ENCODE measurements at regions not wholly inside any gene's neighbourhood (a gene's known extent, or its start where the extent isn't known, plus 50 kb on each side); places are given as distances from the start of the nearest gene placed in this dataset.
"Not testable (repeated sequence)": the region's sequence is repeated elsewhere in the genome, so short reads cannot be mapped to it uniquely, and the experiment has no call there.

DNA sequence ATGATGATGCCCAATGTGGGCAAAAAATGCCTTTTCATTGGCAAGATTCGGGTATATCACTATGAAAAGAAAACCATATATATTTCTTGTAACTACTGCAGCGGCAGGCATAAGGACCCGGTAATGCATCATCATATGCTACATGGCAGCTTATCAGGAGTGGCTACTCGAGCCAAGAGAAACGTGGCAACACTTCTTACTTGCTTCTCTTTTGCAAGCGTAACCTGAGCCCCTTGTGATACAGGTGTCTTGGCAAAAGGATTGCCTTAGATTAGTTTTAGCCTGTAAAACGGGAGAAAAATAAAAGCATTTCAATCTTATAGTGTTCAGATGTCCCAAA lies 280.3 kb downstream of the SPRY1 start:
- DNase-seq: no peak

DNA sequence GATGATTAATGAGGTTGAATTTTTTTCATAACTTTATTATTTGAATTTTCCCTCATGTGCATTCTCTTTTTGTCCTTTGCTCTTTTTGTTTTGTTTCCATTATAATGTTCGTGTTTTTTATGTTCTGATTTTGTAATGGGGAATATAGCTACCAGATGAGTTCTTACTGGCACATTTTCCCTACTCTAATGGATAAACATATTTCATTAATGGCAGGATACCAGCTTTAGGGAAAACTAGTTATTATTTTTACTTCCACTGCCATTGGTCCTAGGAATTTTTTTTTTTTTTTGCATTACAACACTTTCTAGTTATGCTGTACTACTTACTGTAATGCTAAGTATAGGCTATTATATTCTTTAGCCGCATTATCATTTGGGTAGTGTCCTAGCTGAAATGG lies 286.3 kb downstream of the SPRY1 start:
- DNase-seq: no peak

DNA sequence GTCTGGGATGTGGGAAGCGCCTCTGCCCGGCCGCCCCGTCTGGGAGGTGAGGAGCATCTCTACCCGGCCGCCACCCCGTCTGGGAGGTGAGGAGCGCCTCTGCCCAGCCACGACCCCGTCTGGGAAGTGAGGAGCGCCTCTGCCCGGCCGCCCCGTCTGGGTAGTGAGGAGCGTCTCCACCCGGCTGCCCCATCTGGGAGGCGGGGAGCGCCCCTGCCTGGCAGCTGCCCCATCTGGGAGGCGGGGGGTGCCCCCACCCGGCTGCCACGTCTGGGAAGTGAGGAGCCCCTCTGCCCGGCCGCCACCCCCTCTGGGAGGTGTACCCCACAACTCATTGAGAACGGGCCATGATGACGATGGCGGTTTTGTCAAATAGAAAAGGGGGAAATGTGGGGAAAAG lies 288.3 kb downstream of the SPRY1 start:
- DNase-seq: not testable (repeated sequence)

DNA sequence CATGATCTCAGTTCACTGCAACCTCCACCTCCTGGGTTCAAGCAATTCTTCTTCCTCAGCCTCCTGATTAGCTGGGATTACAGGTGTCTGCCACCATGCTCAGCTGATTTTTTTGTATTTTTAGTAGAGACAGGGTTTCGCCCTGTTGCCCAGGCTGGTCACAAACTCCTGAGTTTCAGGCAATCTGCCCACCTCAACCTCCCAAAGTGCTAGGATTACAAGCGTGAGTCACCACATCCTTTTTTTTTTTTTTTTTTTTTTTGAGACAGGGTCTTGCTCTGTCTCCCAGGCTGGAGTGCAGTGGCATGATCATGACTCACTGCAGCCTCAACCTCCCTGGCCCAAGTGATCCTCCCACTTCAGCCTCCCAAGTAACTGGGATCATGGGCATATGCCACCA lies 298.9 kb downstream of the SPRY1 start:
- DNase-seq: not testable (repeated sequence)

DNA sequence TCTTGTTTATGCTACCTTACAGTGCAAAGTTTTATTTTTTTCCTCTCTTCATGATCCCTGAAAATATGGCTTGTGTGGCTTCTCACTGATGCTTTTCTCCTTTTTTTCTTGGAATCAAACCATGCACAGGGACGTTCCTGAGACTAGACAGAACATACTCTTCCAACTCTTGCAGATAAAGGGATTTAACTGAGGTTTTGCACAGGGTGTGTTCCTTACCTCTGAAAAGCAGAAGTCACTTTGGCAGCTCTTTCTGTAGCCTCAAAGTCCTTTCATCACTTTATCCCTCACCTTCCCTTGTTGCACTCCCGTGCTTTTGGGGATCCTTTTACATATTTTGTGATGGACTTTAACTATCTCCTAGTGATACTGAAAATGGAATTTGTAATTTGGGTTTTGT lies 300.1 kb downstream of the SPRY1 start:
- DNase-seq: no peak

DNA sequence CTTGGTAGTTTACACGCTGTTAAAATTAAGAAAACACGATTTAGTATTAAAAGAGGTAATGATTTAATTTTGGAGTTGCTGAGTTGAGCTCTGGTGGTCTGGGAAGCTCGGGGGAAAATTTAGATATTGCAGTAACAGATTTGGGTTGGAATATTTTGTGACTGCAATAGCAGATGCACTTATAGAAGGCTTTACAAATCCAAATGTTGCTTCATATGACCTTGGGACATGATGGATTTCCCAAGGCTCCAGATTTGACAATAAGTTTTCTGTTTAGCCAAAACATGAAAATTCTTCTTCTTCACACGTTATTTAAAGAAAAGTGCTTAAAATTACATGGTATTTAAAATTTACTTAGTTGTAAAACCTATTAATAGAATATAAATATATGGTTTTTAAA lies 302.0 kb downstream of the SPRY1 start:
- no peak for DNase-seq

DNA sequence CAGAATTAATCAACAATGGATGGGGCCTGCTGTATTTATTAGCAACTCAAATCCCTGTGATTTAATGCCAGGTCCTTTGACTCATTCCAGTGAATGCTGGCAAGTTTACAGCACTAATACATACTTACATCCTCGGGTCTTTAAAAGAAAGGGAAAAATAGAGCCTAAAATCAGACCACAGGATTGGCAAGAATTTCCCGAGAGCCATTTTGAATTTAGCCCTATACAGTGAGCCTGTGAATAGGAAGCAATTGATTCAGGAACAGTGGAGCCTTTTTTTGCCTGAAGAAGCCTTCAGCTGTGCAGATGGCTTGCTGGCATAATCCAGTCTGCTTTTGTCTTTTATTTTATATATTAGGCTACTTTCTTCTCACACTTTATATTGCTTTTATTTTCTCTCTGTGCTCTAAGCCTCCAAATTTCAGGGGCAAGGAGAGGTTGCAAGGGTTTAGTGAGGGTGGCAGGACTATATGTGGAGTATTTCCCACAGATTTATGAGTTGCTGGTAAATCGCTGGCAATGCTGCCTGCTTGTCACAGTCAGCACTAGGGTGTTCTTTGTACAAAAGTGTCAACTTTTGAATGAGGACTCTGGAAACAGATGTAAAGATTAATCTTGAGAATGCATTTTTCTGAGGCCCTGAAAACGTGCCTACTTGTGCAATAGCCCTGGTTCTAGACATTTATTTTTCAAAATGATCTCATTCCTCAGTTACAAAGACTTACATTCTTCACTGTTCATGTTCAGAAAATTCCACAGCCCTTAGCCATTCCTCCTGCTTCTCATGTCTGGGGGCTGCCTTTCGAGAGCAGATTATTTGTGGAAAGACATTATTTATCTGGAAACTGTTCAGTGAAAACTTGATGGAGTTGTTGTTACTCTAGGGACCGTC lies 303.5 kb downstream of the SPRY1 start:
- peak in 7 of 14 donors; percentile 2 to 29 (median 8) for DNase-seq

DNA sequence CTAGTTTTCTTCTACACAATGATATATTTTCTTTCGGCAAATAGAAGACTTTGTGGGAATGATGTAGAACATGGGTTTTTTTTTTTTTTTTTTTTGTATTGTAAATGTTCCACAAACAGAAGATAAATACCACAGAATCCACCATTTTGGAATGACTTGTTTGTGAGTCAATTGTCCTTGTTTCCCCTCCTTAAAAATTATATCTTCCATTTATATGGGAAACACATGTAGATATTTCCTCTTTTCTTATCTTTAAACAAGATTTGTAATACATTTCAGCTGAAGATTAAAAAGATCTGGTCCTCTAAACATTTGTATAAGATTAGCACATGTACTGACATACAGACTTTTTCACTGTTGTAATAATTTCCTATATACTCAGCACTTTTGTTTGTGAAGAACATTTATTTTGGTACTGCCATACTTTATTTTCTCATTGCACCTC lies 304.6 kb downstream of the SPRY1 start:
- no peak for DNase-seq

DNA sequence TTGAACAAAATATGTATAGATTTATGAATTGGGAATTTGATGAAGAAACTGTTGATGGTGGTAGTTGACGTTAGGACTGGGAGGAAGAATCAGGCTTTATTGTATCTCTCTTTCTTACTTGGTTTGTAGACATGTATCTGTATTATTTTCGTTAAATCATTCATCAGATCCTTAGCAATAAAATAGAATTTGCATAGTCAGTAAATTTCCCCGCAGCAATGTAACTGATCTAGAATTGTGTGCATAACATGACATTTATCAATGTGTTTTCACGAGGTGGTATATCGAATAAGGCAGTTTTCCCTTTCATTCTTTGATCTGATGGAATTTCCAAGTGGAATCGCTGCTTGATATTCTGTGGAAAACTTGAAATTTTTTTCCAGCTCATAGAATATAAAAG lies 308.8 kb downstream of the SPRY1 start:
- no peak for DNase-seq

DNA sequence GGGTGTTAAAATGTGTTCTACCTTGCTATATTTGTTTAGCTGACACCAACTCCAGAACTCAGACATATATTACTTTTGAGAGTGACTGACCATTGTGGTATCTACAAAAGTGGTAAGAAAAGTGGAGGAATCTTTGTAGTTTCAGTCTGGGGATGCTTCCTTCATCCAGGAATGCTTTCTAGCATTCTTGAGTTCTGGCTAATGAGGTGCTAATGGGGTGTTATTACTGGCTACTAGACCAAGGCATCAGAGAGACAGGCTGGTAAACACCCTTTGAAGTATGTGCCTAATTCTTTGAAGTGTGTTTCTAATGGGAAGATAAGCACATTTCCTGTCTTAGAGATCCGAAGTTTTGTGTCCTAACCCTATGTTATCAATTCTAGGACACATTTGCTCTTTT lies 310.4 kb downstream of the SPRY1 start:
- DNase-seq: no peak

DNA sequence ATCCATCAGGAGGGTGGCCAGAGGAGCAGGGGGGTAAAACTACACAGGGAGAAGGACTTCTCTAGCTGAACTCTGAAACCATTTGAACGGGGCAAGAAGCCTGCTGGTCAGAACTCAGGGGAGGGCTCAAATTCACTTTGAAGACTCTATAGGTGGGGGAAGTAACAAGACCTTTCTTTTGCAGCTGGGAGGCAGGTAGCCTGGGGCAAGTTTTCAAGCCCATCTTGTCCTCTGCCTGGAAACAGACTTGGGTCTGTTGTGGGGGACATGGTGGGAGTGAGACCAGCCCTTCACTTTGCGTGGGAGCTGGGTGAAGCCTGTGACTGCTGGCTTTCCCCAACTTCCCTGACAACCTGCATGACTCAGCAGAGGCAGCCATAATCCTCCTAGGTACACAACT lies 312.3 kb downstream of the SPRY1 start:
- no peak for DNase-seq

DNA sequence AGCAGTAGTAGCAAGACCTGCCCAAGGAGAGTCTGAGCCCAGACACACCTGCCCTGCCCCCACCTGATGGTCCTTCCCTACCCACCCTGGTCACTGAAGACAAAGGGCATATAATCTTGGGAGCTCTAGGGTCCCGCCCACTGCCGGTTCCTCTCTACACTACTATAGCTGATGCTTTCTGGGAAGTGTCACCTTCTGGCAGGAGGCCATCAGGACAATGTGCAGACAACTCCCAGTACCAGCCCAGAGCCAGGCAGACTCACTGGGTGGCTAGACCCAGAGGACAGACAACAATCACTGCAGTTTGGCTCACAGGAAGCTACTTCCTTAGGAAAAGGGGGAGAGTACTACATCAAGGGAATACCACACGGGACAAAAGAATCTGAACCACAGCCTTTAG lies 312.7 kb downstream of the SPRY1 start:
- no peak for DNase-seq

DNA sequence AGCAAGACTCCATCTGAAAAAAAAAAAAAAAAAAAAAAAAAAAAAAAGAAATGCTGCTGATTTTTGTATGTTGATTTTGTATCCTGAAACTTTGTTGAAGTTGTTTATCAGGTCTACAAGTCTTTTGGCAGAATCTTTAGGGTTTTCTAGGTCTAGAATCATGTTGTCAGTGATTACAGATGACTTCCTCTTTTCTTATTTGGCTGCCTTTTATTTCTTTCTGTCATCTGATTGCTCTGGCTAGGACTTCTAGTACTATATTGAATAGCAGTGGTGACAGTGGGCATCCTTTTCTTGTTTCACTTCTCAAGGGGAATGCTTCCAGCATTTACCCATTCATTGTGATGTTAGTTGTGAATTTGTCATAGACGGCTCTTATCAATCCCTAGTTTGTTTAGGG lies 334.4 kb downstream of the SPRY1 start:
- no peak for DNase-seq

DNA sequence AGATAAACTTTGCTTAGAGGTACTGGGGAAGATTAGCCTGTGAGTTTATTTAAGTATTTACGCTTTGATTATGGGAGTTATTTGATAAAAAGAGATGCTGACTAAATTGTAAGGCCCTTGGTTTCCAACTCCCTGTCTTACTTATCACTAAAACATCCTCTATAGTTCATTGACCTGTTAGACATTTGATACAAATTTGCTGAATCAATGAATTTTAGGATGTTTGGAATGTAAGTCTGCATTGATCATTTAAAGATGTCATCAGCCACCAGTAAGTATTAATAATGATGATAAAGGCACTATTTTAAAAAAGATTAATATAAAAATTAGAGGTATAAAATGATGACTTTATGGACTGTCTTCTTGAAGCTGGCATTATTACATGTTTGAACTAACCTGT lies 340.6 kb downstream of the SPRY1 start:
- no peak for DNase-seq

DNA sequence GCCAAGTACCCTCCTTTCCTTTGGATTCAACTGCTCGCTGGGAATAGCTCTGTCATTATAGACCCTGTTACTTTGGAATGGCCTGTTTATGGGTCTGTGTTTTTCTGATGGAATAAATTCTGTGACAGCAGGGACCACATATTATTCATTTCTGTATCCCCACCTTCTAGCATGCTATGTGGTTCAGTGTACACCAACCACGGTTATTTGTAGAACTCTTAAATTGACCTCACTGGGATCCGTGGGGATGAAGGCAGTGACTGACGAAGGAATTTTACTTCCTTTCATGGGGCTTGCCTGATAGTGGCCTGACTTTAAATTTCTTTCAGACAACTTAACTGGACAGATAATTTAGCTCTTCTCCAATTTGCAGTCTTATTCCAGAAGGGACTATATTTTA lies 343.2 kb downstream of the SPRY1 start:
- no peak for DNase-seq

DNA sequence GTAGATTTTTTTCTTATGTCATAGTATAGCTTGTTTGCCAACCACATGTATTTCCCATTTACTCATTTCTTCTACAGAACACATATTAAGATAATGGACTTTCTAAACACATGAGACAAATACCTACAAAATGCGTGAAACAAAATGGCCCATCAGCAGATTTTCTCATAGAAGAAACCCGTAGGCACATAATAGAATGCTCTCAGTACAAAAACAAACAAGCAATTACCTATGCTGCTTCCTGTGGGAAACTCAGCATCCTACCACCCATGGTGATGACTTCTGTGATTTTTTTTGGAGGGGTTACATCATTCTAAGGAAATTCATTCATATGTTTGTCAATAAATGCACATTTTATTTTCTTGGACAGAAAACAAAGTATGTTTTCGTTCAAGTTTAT lies 343.6 kb downstream of the SPRY1 start:
- no peak for DNase-seq

DNA sequence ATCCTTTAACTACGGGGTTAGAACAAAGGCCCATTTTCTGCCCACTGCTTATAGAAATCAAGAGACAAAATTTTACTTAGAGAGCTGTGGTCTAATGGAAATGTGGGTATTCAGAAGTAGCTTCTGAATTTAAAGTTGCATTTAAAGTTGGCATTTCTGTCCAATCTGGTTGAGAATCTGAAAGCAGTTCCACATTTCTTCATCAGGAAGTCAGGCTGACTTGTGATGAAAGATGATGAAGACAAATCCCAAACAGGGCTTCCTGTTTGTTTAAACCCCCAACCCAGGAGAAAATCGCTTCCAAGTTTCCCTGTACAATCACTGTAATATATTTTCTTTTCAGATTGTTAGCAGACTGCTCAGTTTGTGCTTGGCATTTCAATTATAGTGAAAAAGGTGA lies 345.3 kb downstream of the SPRY1 start:
- no peak for DNase-seq

DNA sequence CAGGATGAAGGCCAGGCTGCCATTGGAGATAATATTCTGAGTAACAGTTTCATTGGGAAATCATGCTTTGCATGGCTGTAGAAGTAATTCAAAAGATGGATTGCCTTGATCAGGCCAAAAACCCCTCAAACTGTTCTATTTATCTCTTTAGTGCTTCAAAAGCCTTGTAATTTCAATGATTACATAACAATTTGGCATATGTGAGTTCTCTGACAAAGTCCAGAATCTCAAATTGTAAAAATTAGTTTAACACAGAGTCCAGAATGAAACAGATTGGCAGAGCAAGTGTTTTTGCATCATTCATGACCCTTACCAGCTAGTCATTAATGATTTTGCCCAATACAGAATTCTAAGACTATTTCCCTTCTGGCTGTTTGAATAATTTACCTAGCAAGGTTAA lies 347.3 kb downstream of the SPRY1 start:
- DNase-seq: no peak

DNA sequence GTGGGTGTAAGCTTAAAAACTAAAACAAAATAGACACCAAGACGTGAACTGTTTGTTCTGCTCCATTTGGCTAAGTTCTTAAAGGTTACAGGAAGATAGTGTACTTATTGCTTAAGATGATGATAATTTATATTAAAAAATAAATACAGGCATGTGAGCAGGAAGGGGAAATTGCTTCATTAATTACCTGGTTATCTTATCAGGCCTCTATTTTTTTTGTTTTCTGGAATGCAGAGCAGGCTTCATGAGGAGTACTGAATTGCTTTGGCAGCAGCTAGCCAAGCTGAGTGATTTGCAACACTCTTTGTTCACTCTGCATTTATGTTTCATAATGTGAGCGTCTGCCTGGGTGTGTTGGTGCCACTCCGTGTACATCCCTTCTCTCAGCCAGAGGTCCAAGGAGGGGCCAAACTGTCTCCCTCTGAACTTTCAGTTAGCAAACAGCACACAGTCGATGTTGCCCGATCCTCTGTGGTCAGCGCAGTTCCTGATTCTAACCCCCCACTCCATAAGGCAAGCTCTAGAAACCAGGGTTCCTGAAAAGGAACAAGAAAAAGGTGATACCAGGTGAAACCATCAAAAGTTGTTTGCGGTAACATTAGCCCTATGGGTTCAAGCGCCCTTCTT lies 348.2 kb downstream of the SPRY1 start:
- DNase-seq: no peak

DNA sequence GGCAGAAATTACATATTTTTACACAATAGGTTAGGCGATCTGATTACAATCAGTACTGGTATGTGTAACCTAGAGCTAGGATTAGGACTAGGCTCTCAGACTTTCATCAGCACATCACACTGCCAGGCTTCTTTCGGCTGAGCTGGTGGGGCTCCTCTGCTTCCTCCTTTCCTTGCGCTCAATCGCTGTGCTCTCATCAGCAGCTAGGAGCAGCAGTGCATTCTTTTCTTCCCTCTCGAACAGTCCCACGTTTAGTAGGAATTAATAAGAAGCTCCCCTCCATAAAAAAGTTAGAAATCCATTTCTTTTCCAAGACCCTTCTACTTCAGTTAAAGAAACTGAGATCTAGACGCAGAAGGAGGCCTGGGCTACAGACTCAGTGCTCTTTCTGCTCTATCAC lies 350.4 kb downstream of the SPRY1 start:
- no peak for DNase-seq

DNA sequence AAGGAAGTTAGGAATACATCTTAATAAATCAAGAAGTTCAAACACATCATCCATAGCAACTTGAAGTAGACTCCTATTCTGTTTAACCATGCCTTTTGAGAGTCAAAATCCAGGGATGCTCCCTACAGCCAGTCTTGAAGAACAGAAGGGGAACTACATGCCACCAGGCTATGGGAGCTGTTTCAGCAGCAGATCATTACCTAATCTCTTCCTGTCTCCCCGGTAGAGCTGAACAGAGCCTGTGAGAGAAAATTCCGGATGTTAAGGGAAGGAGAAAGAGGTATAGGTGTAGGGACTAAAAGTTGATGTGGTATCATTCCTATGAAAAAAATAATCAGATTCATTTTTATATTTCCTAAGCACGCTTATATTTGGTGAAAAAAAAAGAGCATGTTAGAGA lies 352.2 kb downstream of the SPRY1 start:
- no peak for DNase-seq

DNA sequence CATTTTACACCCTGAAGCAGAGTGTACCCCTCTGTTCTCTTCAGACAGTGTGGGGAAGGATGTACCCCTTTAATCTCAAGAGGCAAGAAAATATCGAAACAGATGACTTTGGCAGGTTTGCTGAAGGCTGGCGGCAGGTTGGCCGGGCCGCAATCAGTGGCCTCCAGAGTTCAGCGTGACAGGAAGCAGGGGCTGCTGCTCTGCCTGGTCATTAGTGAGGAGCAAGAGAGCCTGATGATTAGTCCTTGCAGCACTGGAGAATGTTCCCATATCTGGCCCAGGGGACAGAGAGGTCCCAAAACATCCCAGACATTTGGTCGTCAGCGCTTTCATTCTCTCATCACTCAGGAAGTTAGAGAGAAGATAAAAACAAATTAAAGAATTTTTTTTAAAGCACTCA lies 352.8 kb downstream of the SPRY1 start:
- DNase-seq: no peak

DNA sequence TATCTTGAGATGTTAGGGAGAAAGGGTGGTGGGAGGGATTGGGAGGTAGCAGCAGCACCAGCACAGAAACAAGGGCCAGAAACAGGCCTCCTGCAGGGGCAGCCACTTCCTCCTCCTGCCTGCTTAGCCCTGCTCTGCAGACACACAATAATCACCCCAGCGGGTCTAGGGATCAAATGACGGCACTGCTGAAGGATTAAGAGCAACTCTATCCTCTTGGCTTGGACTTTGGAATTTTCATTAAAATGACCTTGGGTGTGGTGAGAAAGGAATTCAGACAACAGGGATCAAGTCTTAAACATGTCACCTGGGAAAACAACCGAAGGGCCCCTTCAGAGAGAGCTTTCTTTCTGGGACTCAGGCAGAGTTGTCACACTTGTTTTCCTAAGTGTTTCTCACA lies 353.4 kb downstream of the SPRY1 start:
- DNase-seq: no peak

DNA sequence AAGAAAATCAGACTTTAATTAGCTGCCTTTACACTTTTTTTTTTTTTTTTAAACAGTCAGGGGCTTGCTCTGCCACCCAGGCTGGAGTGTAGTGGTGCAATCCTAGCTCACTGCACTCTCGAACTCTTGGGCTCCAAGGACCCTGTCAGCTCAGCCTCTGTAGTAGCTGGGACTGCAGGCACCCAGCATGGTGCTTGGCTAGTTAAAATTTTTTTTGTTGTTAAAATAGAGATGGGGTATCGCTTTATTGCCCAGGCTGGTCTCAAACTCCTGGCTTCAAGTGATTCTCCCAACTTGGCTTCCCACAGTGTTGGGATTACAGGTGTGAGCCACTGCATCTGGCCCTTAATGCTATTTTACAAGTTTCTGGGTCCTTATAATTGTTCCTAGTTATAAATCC lies 359.1 kb downstream of the SPRY1 start:
- no peak for DNase-seq
